GM12878 (cell line): ENCODE measurements at regions not wholly inside any gene's neighbourhood (a gene's known extent, or its start where the extent isn't known, plus 50 kb on each side); places are given as distances from the start of the nearest gene placed in this dataset.

Source experiments
- ATAC-seq: fragments of 200-7000 bp; cut with Tn5 transposase; 3 replicates; pipeline ENCODE4 v1.9.1; 2020; ENCODE audit warnings: mild to moderate bottlenecking, moderate library complexity
- BruUV-seq: library from RNA; stranded (reverse); fragments of 400-500 nt; replicated peaks from 2 replicates; lab custom pipeline; 2021; lab: Mats Ljungman, UMichigan
- CTCF ChIA-PET: fragments of 300-600 bp; sonication (Branson Sonifier 250); formaldehyde crosslinking; extraction: SDS; loops from one replicate; lab custom pipeline; 2021; ENCODE audit warnings: inconsistent platforms; lab: Yijun Ruan, JAX
- POLR2A ChIA-PET: fragments of 350-600 bp; formaldehyde crosslinking; extraction: SDS; loops from one replicate; lab custom pipeline; 2021; ENCODE audit warnings: inconsistent platforms; lab: Charles Lee
- RAD21 ChIA-PET: fragments of 300-600 bp; sonication (Branson Sonifier 250); formaldehyde crosslinking; loops from one replicate; lab custom pipeline; 2023; ENCODE audit warnings: antibody characterized with exemption; ENCODE audit not compliant: unreplicated experiment; lab: Charles Lee
- SMC1A ChIA-PET: fragments of 300-600 bp; sonication (Branson Sonifier 250); formaldehyde crosslinking; loops from one replicate; lab custom pipeline; 2023; ENCODE audit not compliant: unreplicated experiment, uncharacterized antibody; lab: Charles Lee
- DNase-seq: peaks from one replicate; pipeline ENCODE4 v3.0.0-alpha.2; 2011; ENCODE audit warnings: low read depth, low spot score
- FAIRE-seq: peaks from 3 replicates; lab custom pipeline; 2011; peaks lifted over from hg19 to GRCh38; lab: Jason Lieb, UNC
- H2AFZ ChIP-seq: 2 replicates; pipeline ENCODE4 v1.6.0; 2011; ENCODE audit warnings: low read depth, low read length, control low read depth; ENCODE audit not compliant: control insufficient read depth
- H3K27ac ChIP-seq: 2 replicates; pipeline ENCODE4 v1.5.1; 2011; ENCODE audit warnings: control low read depth; ENCODE audit not compliant: control insufficient read depth, insufficient read depth
- H3K27me3 ChIP-seq, 2 experiments: replicated peaks in 1 of 2; 2 replicates each; pipeline versions ENCODE4 v1.6.0 to v1.6.1; 2011; ENCODE audit warnings: low read length in 1 of 2; ENCODE audit not compliant: control insufficient read depth in 2 of 2, insufficient read depth in 2 of 2
- H3K36me3 ChIP-seq, 2 experiments: 2 replicates each; pipeline ENCODE4 v1.5.1; 2011; ENCODE audit warnings: low read length in 1 of 2; ENCODE audit not compliant: control insufficient read depth in 2 of 2, insufficient read depth in 2 of 2
- H3K4me1 ChIP-seq: 2 replicates; pipeline ENCODE4 v1.6.1; 2011; ENCODE audit warnings: mild to moderate bottlenecking, low read length, moderate library complexity, mixed read lengths; ENCODE audit not compliant: control insufficient read depth, insufficient read depth
- H3K4me2 ChIP-seq: 2 replicates; pipeline ENCODE4 v1.6.0; 2011; ENCODE audit warnings: control low read depth; ENCODE audit not compliant: control insufficient read depth, insufficient read depth
- H3K4me3 ChIP-seq: fragments of 200-600 bp; sonication (generic); 2 replicates; pipeline ENCODE4 v1.5.1; 2016
- H3K79me2 ChIP-seq: 2 replicates; pipeline ENCODE4 v1.6.0; 2011; ENCODE audit warnings: low read length; ENCODE audit not compliant: control insufficient read depth, insufficient read depth
- H3K9ac ChIP-seq: 2 replicates; pipeline ENCODE4 v1.8.0; 2011; ENCODE audit warnings: low read length, control low read depth, mixed read lengths; ENCODE audit not compliant: control insufficient read depth, insufficient read depth
- H3K9me3 ChIP-seq: replicated peaks from 3 replicates; pipeline ENCODE4 v1.5.1; 2011; ENCODE audit warnings: mild to moderate bottlenecking, low read length; ENCODE audit not compliant: control insufficient read depth, insufficient read depth
- H4K20me1 ChIP-seq: 2 replicates; pipeline ENCODE4 v1.6.0; 2011; ENCODE audit not compliant: control insufficient read depth, insufficient read depth
- CBX3 ChIP-seq: fragments of 200-600 bp; sonication (generic); IDR thresholded peaks from 2 replicates; pipeline ENCODE4 v1.6.1; 2016; ENCODE audit warnings: low read depth, borderline replicate concordance
- ETV6 ChIP-seq, 2 experiments: fragments of 450-650 bp in 1 of 2; IDR thresholded peaks in 1 of 2; conservative IDR thresholded peaks in 1 of 2; 2 replicates each; pipeline ENCODE4 v1.6.1; 2014; ENCODE audit warnings: antibody characterized with exemption in 1 of 2, borderline replicate concordance in 1 of 2, low read depth in 1 of 2, mild to moderate bottlenecking in 1 of 2, moderate library complexity in 1 of 2
- NBN ChIP-seq: fragments of 450-650 bp; IDR thresholded peaks from 2 replicates; pipeline ENCODE4 v1.6.1; 2016
- NFIC ChIP-seq: IDR thresholded peaks from 2 replicates; pipeline ENCODE4 v1.6.1; 2012; ENCODE audit warnings: low read depth, mild to moderate bottlenecking, inconsistent platforms, low read length, moderate library complexity
- ZNF687 ChIP-seq: fragments of 450-650 bp; IDR thresholded peaks from 2 replicates; pipeline ENCODE4 v1.6.1; 2017; ENCODE audit warnings: mild to moderate bottlenecking, moderate library complexity
- in situ Hi-C: fragments of 300-500 bp; cut with MboI; formaldehyde crosslinking; loops from 9 replicates; pipeline ENCODE4 v1.14.3; 2018; ENCODE audit warnings: mixed read lengths
- intact Hi-C: fragments of 100-400 bp; cut with micrococcal nuclease; formaldehyde crosslinking; loops from one replicate; pipeline ENCODE4 v1.14.2; 2022; ENCODE audit not compliant: unreplicated experiment

DNA sequence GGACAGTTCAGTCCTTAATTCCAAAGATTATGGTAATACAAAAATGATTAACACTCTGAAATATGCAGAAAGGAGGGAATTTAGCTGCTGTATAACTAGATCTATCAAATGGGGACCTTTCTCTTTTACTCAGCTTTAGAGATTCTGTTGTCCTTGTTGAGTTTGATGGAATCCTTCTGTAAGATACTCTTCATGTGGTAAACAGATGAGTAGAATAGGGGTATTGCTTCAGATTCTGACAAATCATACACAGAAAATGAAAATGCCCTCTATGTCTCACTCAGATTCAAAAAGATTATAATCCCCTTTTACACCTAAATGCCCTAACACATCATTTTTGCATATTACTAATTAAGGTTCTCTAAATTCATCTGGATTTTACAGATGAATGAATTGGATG, 50.7 kb downstream of the ARHGAP35 start:
- no TSS peak for BruUV-seq
- H3K4me3 ChIP-seq, result no peak overlapping the region
- H3K36me3 ChIP-seq, result no peaks in the 10 kb centered on the region
- intact Hi-C loops (no loop called here), in situ Hi-C loops (no loop called here)
- no peak overlapping the region for H2AFZ ChIP-seq
- no peaks in the 10 kb centered on the region for H3K27me3 ChIP-seq
- ATAC-seq, result no peak
- no peak for FAIRE-seq
- POLR2A ChIA-PET, result no interaction called here
- RAD21 ChIA-PET, result no interaction called here
- H3K27ac ChIP-seq, result no peak overlapping the region
- no peaks in the 10 kb centered on the region for H3K9me3 ChIP-seq
- H3K4me1 ChIP-seq, result peaks cover 10% of the 10 kb centered on the region
- SMC1A ChIA-PET, result no interaction called here
- DNase-seq, result no peak
- H3K4me2 ChIP-seq, result no peak overlapping the region
- CTCF ChIA-PET, result interaction anchor here (1.2 kb wide), 1 partner anchor 100 kb away, joined by 3 read pairs; no protein-coding TSS in a partner anchor
- TF ChIP-seq ETV6 (conservative IDR thresholded peaks at IDR 0.05 in 1 of 2, IDR thresholded peaks at IDR 0.05 in 1 of 2; ENCODE audit: borderline replicate concordance in 1 of 2, low read depth in 1 of 2) (no peak), CBX3 (no peak), NFIC (no peak), NBN (no peak), ZNF687 (no peak)
- peaks cover 35% of the 10 kb centered on the region for H3K79me2 ChIP-seq
- H3K9ac ChIP-seq, result no peak overlapping the region
- no peaks in the 10 kb centered on the region for H4K20me1 ChIP-seq
